ENCODE measurements at regions not wholly inside any gene's neighbourhood (a gene's known extent, or its start where the extent isn't known, plus 50 kb on each side); places are given as distances from the start of the nearest gene placed in this dataset.

DNA sequence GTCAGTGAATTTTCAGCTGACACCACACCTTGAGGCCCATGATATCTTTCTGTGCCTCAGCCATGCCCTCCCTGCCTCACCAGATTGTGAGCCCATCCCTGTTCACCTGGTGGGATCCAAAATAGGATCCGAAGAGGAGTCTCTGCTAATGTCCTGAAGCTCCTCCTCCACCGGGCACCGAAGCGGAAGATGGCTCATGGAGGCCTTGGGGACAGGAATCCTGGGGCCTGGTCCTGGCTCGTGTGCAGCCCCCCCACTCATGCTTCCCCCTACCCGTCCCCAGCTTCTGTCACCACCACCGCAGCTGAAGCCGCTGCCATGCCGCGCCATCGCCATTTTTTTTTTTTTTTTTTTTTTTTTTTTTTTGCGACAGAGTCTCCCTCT is 1683.4 kb downstream of the TP53TG3F start:
- no peaks in the 10 kb centered on the region for H3K79me1 ChIP-seq (ENCODE audit: insufficient read depth, low read depth, low read length, poor library complexity, severe bottlenecking)
- no peak overlapping the region for H2BK120ac ChIP-seq (ENCODE audit: low read depth, low read length, poor library complexity, severe bottlenecking)
- no peak overlapping the region for H4K5ac ChIP-seq (ENCODE audit: insufficient read length, low read depth, low read length)
- H3K36me3 Mint-ChIP-seq (ENCODE audit: insufficient read depth in 1 of 3, low read depth in 3 of 3), result peaks cover 11 to 24% (median 13%) of the 10 kb centered on the region in 3 experiments
- H2BK12ac ChIP-seq (ENCODE audit: insufficient read length, low read depth, low read length), result no peak overlapping the region
- H3K27ac ChIP-seq (ENCODE audit: insufficient read length, low read depth, low read length), result no peak overlapping the region
- no peak overlapping the region for H2AK5ac ChIP-seq (ENCODE audit: insufficient read length, low read length)
- H3K23me2 ChIP-seq (ENCODE audit: insufficient read length, low read depth, low read length, poor library complexity, severe bottlenecking), result no peaks in the 10 kb centered on the region
- H2BK20ac ChIP-seq (ENCODE audit: low read depth, low read length, poor library complexity, severe bottlenecking), result no peak overlapping the region
- DNase-seq, result no peak
- H3K27me3 ChIP-seq (ENCODE audit: insufficient read depth, low read length), result no peaks in the 10 kb centered on the region
- no peak overlapping the region for H3K9ac ChIP-seq (ENCODE audit: extremely low read depth, insufficient read length, low read length)
- no peak overlapping the region for H3K23ac ChIP-seq (ENCODE audit: insufficient read length, low read depth, low read length)
- no peak overlapping the region for H3K4me2 ChIP-seq (ENCODE audit: insufficient read depth, insufficient read length, low read length)
- no peak overlapping the region for H3K14ac ChIP-seq (ENCODE audit: insufficient read depth, low read length)
- H3K4me1 Mint-ChIP-seq, result no peaks in the 10 kb centered on the region
- no peaks in the 10 kb centered on the region for H3K79me2 ChIP-seq (ENCODE audit: insufficient read depth, low read length)
- WGBS (ENCODE audit: extremely low coverage, insufficient read length, low lambda C conversion rate), result no CpG with 5 or more reads among the region's 12 CpGs
- TF ChIP-seq, protein P1, sequence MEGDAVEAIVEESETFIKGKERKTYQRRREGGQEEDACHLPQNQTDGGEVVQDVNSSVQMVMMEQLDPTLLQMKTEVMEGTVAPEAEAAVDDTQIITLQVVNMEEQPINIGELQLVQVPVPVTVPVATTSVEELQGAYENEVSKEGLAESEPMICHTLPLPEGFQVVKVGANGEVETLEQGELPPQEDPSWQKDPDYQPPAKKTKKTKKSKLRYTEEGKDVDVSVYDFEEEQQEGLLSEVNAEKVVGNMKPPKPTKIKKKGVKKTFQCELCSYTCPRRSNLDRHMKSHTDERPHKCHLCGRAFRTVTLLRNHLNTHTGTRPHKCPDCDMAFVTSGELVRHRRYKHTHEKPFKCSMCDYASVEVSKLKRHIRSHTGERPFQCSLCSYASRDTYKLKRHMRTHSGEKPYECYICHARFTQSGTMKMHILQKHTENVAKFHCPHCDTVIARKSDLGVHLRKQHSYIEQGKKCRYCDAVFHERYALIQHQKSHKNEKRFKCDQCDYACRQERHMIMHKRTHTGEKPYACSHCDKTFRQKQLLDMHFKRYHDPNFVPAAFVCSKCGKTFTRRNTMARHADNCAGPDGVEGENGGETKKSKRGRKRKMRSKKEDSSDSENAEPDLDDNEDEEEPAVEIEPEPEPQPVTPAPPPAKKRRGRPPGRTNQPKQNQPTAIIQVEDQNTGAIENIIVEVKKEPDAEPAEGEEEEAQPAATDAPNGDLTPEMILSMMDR (conservative IDR thresholded peaks at IDR 0.05), result no peak
- H3K4ac ChIP-seq (ENCODE audit: low read depth, low read length), result no peak overlapping the region
- no peak overlapping the region for H2BK5ac ChIP-seq (ENCODE audit: insufficient read length, low read length)
- no peaks in the 10 kb centered on the region; the same call in none of the 2 replicates for H3K27me3 Mint-ChIP-seq (ENCODE audit: low read depth)
- H3K4me1 ChIP-seq (ENCODE audit: insufficient read depth, low read length), result no peaks in the 10 kb centered on the region
- H3K9me3 ChIP-seq (ENCODE audit: control insufficient read depth, low read depth, low read length), result peaks cover 93% of the 10 kb centered on the region
- H4K91ac ChIP-seq (ENCODE audit: insufficient read length, low read depth, low read length), result no peak overlapping the region
- peaks cover 91 to 98% of the 10 kb centered on the region in 2 experiments for H3K9me3 Mint-ChIP-seq
- no peak overlapping the region for H4K8ac ChIP-seq (replicated peaks; ENCODE audit: insufficient read length, low read depth, low read length)
- no peak overlapping the region for H2BK15ac ChIP-seq (ENCODE audit: low read depth, low read length)
- no peak overlapping the region for H3T11ph ChIP-seq (ENCODE audit: low read length)
- H3K27ac Mint-ChIP-seq, result no peak overlapping the region
- no peak overlapping the region for H3K18ac ChIP-seq (ENCODE audit: insufficient read length, low read depth, low read length)
- H3K4me3 Mint-ChIP-seq, result no peak overlapping the region
- H4K20me1 ChIP-seq (ENCODE audit: control insufficient read depth, insufficient read depth, insufficient read length), result no peaks in the 10 kb centered on the region
- H2AFZ ChIP-seq (ENCODE audit: low read length), result no peak overlapping the region
- no peak overlapping the region for H3K56ac ChIP-seq (ENCODE audit: insufficient read length, low read depth, low read length)

Measured in H9 (cell line).